Keratinocyte (primary cell): ENCODE measurements at regions not wholly inside any gene's neighbourhood (a gene's known extent, or its start where the extent isn't known, plus 50 kb on each side); places are given as distances from the start of the nearest gene placed in this dataset.

ENCODE experiments used
- DNase-seq: peaks from one replicate; pipeline ENCODE4 v3.0.0-alpha.2; 2011; ENCODE audit warnings: low read depth, missing footprints, low spot score
- FAIRE-seq: peaks from 2 replicates; lab custom pipeline; 2011; peaks lifted over from hg19 to GRCh38; lab: Jason Lieb, UNC
- H2AFZ ChIP-seq: 2 replicates; pipeline ENCODE4 v1.6.0; 2012; ENCODE audit warnings: low read length, control low read depth, inconsistent platforms; ENCODE audit not compliant: control insufficient read depth
- H3K27ac ChIP-seq: 2 replicates; pipeline ENCODE4 v1.5.1; 2011; ENCODE audit warnings: low read length; ENCODE audit not compliant: control insufficient read depth, insufficient read depth
- H3K27me3 ChIP-seq: 3 replicates; pipeline ENCODE4 v1.6.0; 2011; ENCODE audit warnings: low read length; ENCODE audit not compliant: control insufficient read depth, insufficient read depth; ENCODE audit errors: extremely low read depth
- H3K36me3 ChIP-seq, 2 experiments: 2 replicates in 1 of 2; 3 replicates in 1 of 2; pipeline ENCODE4 v1.5.1; 2011; ENCODE audit warnings: low read length in 2 of 2, mild to moderate bottlenecking in 1 of 2; ENCODE audit not compliant: control insufficient read depth in 2 of 2, insufficient read depth in 2 of 2; ENCODE audit errors: extremely low read depth in 1 of 2
- H3K4me1 ChIP-seq: 3 replicates; pipeline ENCODE4 v1.5.1; 2011; ENCODE audit warnings: low read length; ENCODE audit not compliant: control insufficient read depth, insufficient read depth; ENCODE audit errors: extremely low read depth
- H3K4me2 ChIP-seq: 3 replicates; pipeline ENCODE4 v1.6.0; 2011; ENCODE audit warnings: low read depth, low read length; ENCODE audit not compliant: control insufficient read depth, insufficient read depth; ENCODE audit errors: extremely low read depth
- H3K4me3 ChIP-seq, 3 experiments: fragments of 200-600 bp in 1 of 3; sonication (generic) in 1 of 3; 2 replicates in 2 of 3; 3 replicates in 1 of 3; pipeline ENCODE4 v1.5.1; 2011 to 2016; ENCODE audit warnings: low read length in 3 of 3, mild to moderate bottlenecking in 3 of 3, control low read depth in 2 of 3, inconsistent platforms in 1 of 3, low read depth in 1 of 3, mixed read lengths in 1 of 3, mixed run types in 1 of 3, moderate library complexity in 1 of 3; ENCODE audit not compliant: control insufficient read depth in 2 of 3, insufficient read depth in 2 of 3; ENCODE audit errors: extremely low read depth in 1 of 3
- H3K79me2 ChIP-seq: 2 replicates; pipeline ENCODE4 v1.6.0; 2012; ENCODE audit warnings: low read length; ENCODE audit not compliant: control insufficient read depth, insufficient read depth
- H3K9ac ChIP-seq: 3 replicates; pipeline ENCODE4 v1.6.0; 2011; ENCODE audit warnings: low read length; ENCODE audit not compliant: control insufficient read depth, insufficient read depth; ENCODE audit errors: extremely low read depth
- H3K9me1 ChIP-seq: 3 replicates; pipeline ENCODE4 v1.6.0; 2011; ENCODE audit warnings: low read length; ENCODE audit not compliant: control insufficient read depth, insufficient read depth; ENCODE audit errors: extremely low read depth
- H3K9me3 ChIP-seq: 2 replicates; pipeline ENCODE4 v1.5.1; 2012; ENCODE audit warnings: low read depth, low read length; ENCODE audit not compliant: control insufficient read depth
- H4K20me1 ChIP-seq: 3 replicates; pipeline ENCODE4 v1.6.0; 2011; ENCODE audit warnings: low read length; ENCODE audit not compliant: control insufficient read depth, insufficient read depth; ENCODE audit errors: extremely low read depth
- CTCF ChIP-seq, 3 experiments: IDR thresholded peaks in 1 of 3; conservative IDR thresholded peaks in 1 of 3; optimal IDR thresholded peaks in 1 of 3; 2 replicates in 2 of 3; 3 replicates in 1 of 3; pipeline versions ENCODE3 to v1.5.1; 2011; ENCODE audit warnings: low read length in 3 of 3, mild to moderate bottlenecking in 3 of 3, moderate library complexity in 2 of 3, control low read depth in 1 of 3, inconsistent platforms in 1 of 3; ENCODE audit not compliant: insufficient read depth in 2 of 3; ENCODE audit errors: extremely low read depth in 1 of 3
- EZH2 ChIP-seq: IDR thresholded peaks from one replicate; pipeline ENCODE4 v1.6.1; 2012; ENCODE audit warnings: inconsistent platforms, mild to moderate bottlenecking, low read length, moderate library complexity
- dilution Hi-C: fragments of 300-500 bp; cut with MboI; formaldehyde crosslinking; loops from one replicate; pipeline ENCODE4 v1.7.0; 2020; ENCODE audit warnings: low sequenced_read_pairs; ENCODE audit not compliant: extremely low pct_ligation_motif_present

- no peak for FAIRE-seq
These were observed 190.0 kb upstream of the MGMT start for GRCh38 chr10:129277084-129277483.

GRCh38 chr10:129277841-129278240, 189.2 kb upstream of the MGMT start:
- no peaks in the 10 kb centered on the region for H3K9me3 ChIP-seq
- FAIRE-seq (no peak), DNase-seq (no peak)
- no peak overlapping the region for H3K27ac ChIP-seq
- no peaks in the 10 kb centered on the region for H3K27me3 ChIP-seq
- no peaks in the 10 kb centered on the region for H3K36me3 ChIP-seq
- H3K9me1 ChIP-seq = no peaks in the 10 kb centered on the region
- dilution Hi-C loops = no loop called here
- no peak overlapping the region for H2AFZ ChIP-seq
- no peak overlapping the region for H3K9ac ChIP-seq
- no peaks in the 10 kb centered on the region for H3K79me2 ChIP-seq
- H3K4me1 ChIP-seq = no peaks in the 10 kb centered on the region
- no peaks in the 10 kb centered on the region for H4K20me1 ChIP-seq
- H3K4me3 ChIP-seq = no peak overlapping the region
- no peak overlapping the region for H3K4me2 ChIP-seq
- TF ChIP-seq EZH2 (no peak), CTCF (optimal IDR thresholded peaks at IDR 0.05 in 1 of 3, IDR thresholded peaks at IDR 0.05 in 1 of 3, conservative IDR thresholded peaks at IDR 0.05 in 1 of 3; ENCODE audit: extremely low read depth in 1 of 3, insufficient read depth in 2 of 3, low read length in 3 of 3) (no peak)

More at GRCh38 chr10:129277084-129277483, 190.0 kb upstream of the MGMT start:
- H3K9me3 ChIP-seq = no peaks in the 10 kb centered on the region
- TF ChIP-seq EZH2 = no peak
- TF ChIP-seq CTCF (optimal IDR thresholded peaks at IDR 0.05 in 1 of 3, IDR thresholded peaks at IDR 0.05 in 1 of 3, conservative IDR thresholded peaks at IDR 0.05 in 1 of 3; ENCODE audit: extremely low read depth in 1 of 3, insufficient read depth in 2 of 3, low read length in 3 of 3) = no peak
- dilution Hi-C loops = no loop called here
- H3K36me3 ChIP-seq = no peaks in the 10 kb centered on the region
- no peaks in the 10 kb centered on the region for H3K79me2 ChIP-seq
- no peaks in the 10 kb centered on the region for H3K4me1 ChIP-seq
- no peak for DNase-seq
- no peak overlapping the region for H2AFZ ChIP-seq
- H3K4me2 ChIP-seq = no peak overlapping the region
- H3K4me3 ChIP-seq = no peak overlapping the region
- H4K20me1 ChIP-seq = no peaks in the 10 kb centered on the region
- H3K9me1 ChIP-seq = no peaks in the 10 kb centered on the region
- H3K9ac ChIP-seq = no peak overlapping the region
- H3K27me3 ChIP-seq = no peaks in the 10 kb centered on the region
- H3K27ac ChIP-seq = no peak overlapping the region
